HG03175 (cell line): ENCODE measurements at regions not wholly inside any gene's neighbourhood (a gene's known extent, or its start where the extent isn't known, plus 50 kb on each side); places are given as distances from the start of the nearest gene placed in this dataset.
"Not testable (repeated sequence)": the region's sequence is repeated elsewhere in the genome, so short reads cannot be mapped to it uniquely, and the experiment has no call there.

Experiments used
- ATAC-seq: cut with Tn5 transposase; IDR thresholded peaks from one replicate; pipeline ENCODE4 v1.9.1; 2021; ENCODE audit warnings: mild to moderate bottlenecking, moderate library complexity; ENCODE audit not compliant: unreplicated experiment

GRCh38 chr4:153877898-153878297, 89.0 kb upstream of the SFRP2 start:
- no peak for ATAC-seq

GRCh38 chr4:153873741-153874140, 84.9 kb upstream of the SFRP2 start:
- ATAC-seq, result no peak

- not testable (repeated sequence) for ATAC-seq
Measured at GRCh38 chr4:153866766-153867165, 77.9 kb upstream of the SFRP2 start.

GRCh38 chr4:153852501-153852900, 63.6 kb upstream of the SFRP2 start:
- ATAC-seq, result no peak

GRCh38 chr4:153850533-153851280, 61.8 kb upstream of the SFRP2 start:
- ATAC-seq, result no peak

GRCh38 chr4:153844144-153844543, 55.3 kb upstream of the SFRP2 start:
- no peak for ATAC-seq
